ENCODE measurements at regions not wholly inside any gene's neighbourhood (a gene's known extent, or its start where the extent isn't known, plus 50 kb on each side); places are given as distances from the start of the nearest gene placed in this dataset.

- TF ChIP-seq EZH2 (IDR thresholded peaks at IDR 0.05; ENCODE audit: borderline replicate concordance, low read length) (no peak), CTCF (conservative IDR thresholded peaks at IDR 0.05 in 1 of 2, IDR thresholded peaks at IDR 0.05 in 1 of 2; ENCODE audit: extremely low read depth in 1 of 2, insufficient read depth in 1 of 2, low read depth in 1 of 2, low read length in 2 of 2) (no peak)
These were observed 817.4 kb downstream of the NTRK3 start for GRCh38 chr15:87439090-87439489.

All from mammary epithelial cell (primary cell).